K562 (cell line): ENCODE measurements at regions not wholly inside any gene's neighbourhood (a gene's known extent, or its start where the extent isn't known, plus 50 kb on each side); places are given as distances from the start of the nearest gene placed in this dataset.

ENCODE experiments used
- ARNT ChIP-seq, 2 experiments: fragments of 450-650 bp; IDR thresholded peaks; 2 replicates each; pipeline ENCODE4 v1.6.1; 2016; ENCODE audit warnings: mild to moderate bottlenecking in 1 of 2
- CCNT2 ChIP-seq: IDR thresholded peaks from 2 replicates; pipeline ENCODE4 v1.6.1; 2011; ENCODE audit warnings: borderline replicate concordance, low read depth, mild to moderate bottlenecking, moderate library complexity, mixed read lengths, low read length; ENCODE audit not compliant: insufficient read length; ENCODE audit errors: extremely low read depth
- SP1 ChIP-seq: sonication (generic); formaldehyde crosslinking; IDR thresholded peaks from 2 replicates; pipeline ENCODE4 v1.8.1; 2022; ENCODE audit warnings: mild to moderate bottlenecking, missing genetic modification reagents
- TBL1XR1 ChIP-seq, 2 experiments: IDR thresholded peaks; 2 replicates each; pipeline ENCODE4 v1.6.1; 2012; ENCODE audit warnings: improper control_type of control experiment in 2 of 2, low read length in 2 of 2, mild to moderate bottlenecking in 1 of 2
- TCF7L2 ChIP-seq: fragments of 150-350 bp; IDR thresholded peaks from 2 replicates; pipeline ENCODE4 v1.6.1; 2016; ENCODE audit warnings: low read depth, mild to moderate bottlenecking, low read length, moderate library complexity
- ZNF695 ChIP-seq: fragments of 450-650 bp; formaldehyde crosslinking; IDR thresholded peaks from 2 replicates; pipeline ENCODE4 v1.4.0; 2020; ENCODE audit warnings: mild to moderate bottlenecking, moderate library complexity

GRCh38 chr9:3664044-3664443, 138.2 kb upstream of the RFX3 start:
- TF ChIP-seq CCNT2 (no peak), TCF7L2 (no peak), ZNF695 (CRISPR knock-in tag) (no peak), TBL1XR1 (IDR thresholded peaks at IDR 0.05; ENCODE audit: low read length in 2 of 2) (no peak), ARNT (IDR thresholded peaks at IDR 0.05) (no peak), SP1 (no peak)
